ENCODE measurements at regions not wholly inside any gene's neighbourhood (a gene's known extent, or its start where the extent isn't known, plus 50 kb on each side); places are given as distances from the start of the nearest gene placed in this dataset.

- H3K23ac ChIP-seq (ENCODE audit: insufficient read length), result no peak overlapping the region
- H2BK5ac ChIP-seq (ENCODE audit: low read depth, low read length), result no peak overlapping the region
- no peak overlapping the region for H2AFZ ChIP-seq (ENCODE audit: low read length)
- no peak overlapping the region for H4K91ac ChIP-seq (replicated peaks; ENCODE audit: insufficient read length, low read length)
- no peak overlapping the region for H3K4me2 ChIP-seq (ENCODE audit: insufficient read depth in 1 of 2, low read depth in 2 of 2, low read length in 2 of 2)
- no peaks in the 10 kb centered on the region for H3K79me1 ChIP-seq (ENCODE audit: low read depth, low read length)
- H3K14ac ChIP-seq (ENCODE audit: insufficient read length), result no peak overlapping the region
- H3K9me3 ChIP-seq (ENCODE audit: insufficient read depth in 2 of 2, low read depth in 1 of 2, low read length in 1 of 2), result no peaks in the 10 kb centered on the region
- no peak overlapping the region for H4K8ac ChIP-seq (ENCODE audit: extremely low read depth, insufficient read depth, low read length)
- no peak overlapping the region for H2BK12ac ChIP-seq (ENCODE audit: low read depth, low read length)
- no peaks in the 10 kb centered on the region for H3K79me2 ChIP-seq (ENCODE audit: control insufficient read depth in 1 of 2, insufficient read depth in 2 of 2, low read length in 2 of 2)
- H3K9ac ChIP-seq (replicated peaks in 1 of 4; ENCODE audit: extremely low read depth in 1 of 4, low read depth in 3 of 4, low read length in 3 of 4), result no peak overlapping the region
- no peak overlapping the region for H3K27ac ChIP-seq (ENCODE audit: low read depth, low read length)
- no peak for TF ChIP-seq KDM4A (IDR thresholded peaks at IDR 0.05; ENCODE audit: low read depth, low read length, severe bottlenecking)
- no peaks in the 10 kb centered on the region for H3K36me3 ChIP-seq (ENCODE audit: control insufficient read depth in 2 of 4, insufficient read depth in 4 of 4, low read length in 3 of 4)
- CTCF ChIA-PET (ENCODE audit: partially characterized antibody), result interaction anchor here (0.7 to 1.3 kb wide), 4 partner anchors 90 to 455 kb away, joined by 3 read pairs; no protein-coding TSS in a partner anchor
- H3K4me1 ChIP-seq (replicated peaks in 1 of 4; ENCODE audit: control insufficient read depth in 3 of 4, insufficient read depth in 4 of 4, low read length in 3 of 4), result no peaks in the 10 kb centered on the region
- H3K18ac ChIP-seq (ENCODE audit: extremely low read depth, low read length), result no peak overlapping the region
- H3K4ac ChIP-seq (replicated peaks; ENCODE audit: insufficient read length, low read depth, low read length), result no peak overlapping the region
- H3K56ac ChIP-seq (replicated peaks; ENCODE audit: insufficient read length, low read depth, low read length), result no peak overlapping the region
- H4K5ac ChIP-seq (ENCODE audit: insufficient read length, low read depth, low read length), result no peak overlapping the region
- FAIRE-seq, result no peak
- H3K27me3 ChIP-seq (replicated peaks in 1 of 4; ENCODE audit: control insufficient read depth in 3 of 4, extremely low read depth in 1 of 4, insufficient read depth in 3 of 4, low read length in 3 of 4), result no peaks in the 10 kb centered on the region; a peak in 1 of 7 replicates
- DNase-seq (ENCODE audit: low read depth in 1 of 2, low spot score in 2 of 2), result no peak
- H4K20me1 ChIP-seq (replicated peaks in 1 of 2; ENCODE audit: control insufficient read depth in 1 of 2, insufficient read depth in 2 of 2, low read length in 2 of 2), result no peaks in the 10 kb centered on the region
- H2BK120ac ChIP-seq (replicated peaks; ENCODE audit: low read depth, low read length), result no peak overlapping the region
- WGBS, 2 experiments (ENCODE audit: extremely low coverage in 1 of 2, insufficient coverage in 1 of 2, insufficient read length in 1 of 2, insufficient replicate concordance in 2 of 2, low coverage in 1 of 2, low lambda C conversion rate in 2 of 2, missing lambda C conversion rate in 1 of 2), result 89% methylated on average over 1 of the region's 1 CpG; no CpG with 5 or more reads in 1 of the 2 experiments
- no peak overlapping the region for H2BK15ac ChIP-seq (ENCODE audit: low read length)
- H2AK5ac ChIP-seq (ENCODE audit: low read depth, low read length), result no peak overlapping the region
- no peak overlapping the region for H3K4me3 ChIP-seq (ENCODE audit: extremely low read depth in 1 of 4, insufficient read depth in 2 of 4, low read depth in 3 of 4, low read length in 4 of 4)
- POLR2A ChIA-PET (ENCODE audit: partially characterized antibody), result interaction anchor here (0.6 to 1.2 kb wide), 2 partner anchors 10 to 273 kb away, joined by 3 read pairs; no protein-coding TSS in a partner anchor
- no peak overlapping the region for H2BK20ac ChIP-seq (ENCODE audit: low read length)
- no peaks in the 10 kb centered on the region for H3K23me2 ChIP-seq (ENCODE audit: low read depth, low read length)
Observed at GRCh38 chr3:72165808-72166207, 380.9 kb upstream of the PROK2 start.

Data from H1 (cell line).